ENCODE measurements at regions not wholly inside any gene's neighbourhood (a gene's known extent, or its start where the extent isn't known, plus 50 kb on each side); places are given as distances from the start of the nearest gene placed in this dataset.
"Not testable (repeated sequence)": the region's sequence is repeated elsewhere in the genome, so short reads cannot be mapped to it uniquely, and the experiment has no call there.

- H3K4me1 ChIP-seq (ENCODE audit: low read depth): peaks cover 22% of the 10 kb centered on the region
- TF ChIP-seq CTCF (IDR thresholded peaks at IDR 0.05): no peak
- no peaks in the 10 kb centered on the region for H3K9me3 ChIP-seq
- no peak overlapping the region for H3K4me3 ChIP-seq
- intact Hi-C loops (cut with DNase I, micrococcal nuclease): no loop called here
- no peaks in the 10 kb centered on the region for H3K36me3 ChIP-seq (ENCODE audit: low read depth)
- DNase-seq (no peak), ATAC-seq (no peak)
These were observed 136.5 kb upstream of the TSC22D2 start for GRCh38 chr3:150271591-150271960.

GRCh38 chr3:150270883-150271590, 137.1 kb upstream of the TSC22D2 start:
- ATAC-seq (peak; percentile 80), DNase-seq (peak in 1 of 3 donors; percentile 89)
- Histone ChIP-seq H3K4me3 (no peak overlapping the region), H3K36me3 (ENCODE audit: low read depth) (no peaks in the 10 kb centered on the region), H3K9me3 (no peaks in the 10 kb centered on the region), H3K4me1 (ENCODE audit: low read depth) (peaks cover 22% of the 10 kb centered on the region)
- intact Hi-C loops (cut with DNase I, micrococcal nuclease): no loop called here
- TF ChIP-seq CTCF (IDR thresholded peaks at IDR 0.05): no peak

- H3K4me3 ChIP-seq; ATAC-seq; H3K36me3 ChIP-seq (ENCODE audit: low read depth); DNase-seq; intact Hi-C loops (cut with DNase I, micrococcal nuclease); H3K9me3 ChIP-seq: not testable (repeated sequence)
- peaks cover 22% of the 10 kb centered on the region for H3K4me1 ChIP-seq (ENCODE audit: low read depth)
These were observed 137.7 kb upstream of the TSC22D2 start for GRCh38 chr3:150270444-150270843.

GRCh38 chr3:150269526-150269925, 138.6 kb upstream of the TSC22D2 start:
- no peak overlapping the region for H3K4me3 ChIP-seq
- intact Hi-C loops (cut with DNase I, micrococcal nuclease): no loop called here
- TF ChIP-seq CTCF (IDR thresholded peaks at IDR 0.05): no peak
- ATAC-seq: no peak
- peaks cover 22% of the 10 kb centered on the region for H3K4me1 ChIP-seq (ENCODE audit: low read depth)
- DNase-seq: no peak
- no peaks in the 10 kb centered on the region for H3K36me3 ChIP-seq (ENCODE audit: low read depth)
- no peaks in the 10 kb centered on the region for H3K9me3 ChIP-seq

GRCh38 chr3:150268426-150269391, 139.4 kb upstream of the TSC22D2 start:
- ATAC-seq: peak; percentile 80
- intact Hi-C loops (cut with DNase I, micrococcal nuclease): no loop called here
- H3K9me3 ChIP-seq: no peaks in the 10 kb centered on the region
- H3K36me3 ChIP-seq (ENCODE audit: low read depth): no peaks in the 10 kb centered on the region
- peaks cover 22% of the 10 kb centered on the region for H3K4me1 ChIP-seq (ENCODE audit: low read depth)
- no peak overlapping the region for H3K4me3 ChIP-seq
- peak in 1 of 3 donors; percentile 40 for DNase-seq
- TF ChIP-seq CTCF (IDR thresholded peaks at IDR 0.05): no peak

GRCh38 chr3:150267288-150267687, 140.8 kb upstream of the TSC22D2 start:
- Histone ChIP-seq H3K9me3 (no peaks in the 10 kb centered on the region), H3K4me3 (no peak overlapping the region), H3K4me1 (ENCODE audit: low read depth) (peaks cover 22% of the 10 kb centered on the region), H3K36me3 (ENCODE audit: low read depth) (no peaks in the 10 kb centered on the region)
- TF ChIP-seq CTCF (IDR thresholded peaks at IDR 0.05): no peak
- no peak for DNase-seq
- no peak for ATAC-seq
- intact Hi-C loops (cut with DNase I, micrococcal nuclease): no loop called here
